ENCODE measurements at regions not wholly inside any gene's neighbourhood (a gene's known extent, or its start where the extent isn't known, plus 50 kb on each side); places are given as distances from the start of the nearest gene placed in this dataset.

GRCh38 chr1:218748071-218748470, 402.9 kb downstream of the TGFB2 start:
- H3K4me3 Mint-ChIP-seq, result no peak overlapping the region
- no peaks in the 10 kb centered on the region for H3K4me1 Mint-ChIP-seq
- H3K27me3 Mint-ChIP-seq (ENCODE audit: low read depth, poor library complexity), result peaks cover 1% of the 10 kb centered on the region
- peaks cover 69% of the 10 kb centered on the region for H3K9me3 Mint-ChIP-seq
- no peak for DNase-seq
- no peak overlapping the region for H3K27ac Mint-ChIP-seq
- no peak for TF ChIP-seq CTCF (IDR thresholded peaks at IDR 0.05)
- H3K36me3 Mint-ChIP-seq (ENCODE audit: low read depth), result peaks cover 14% of the 10 kb centered on the region

DNA sequence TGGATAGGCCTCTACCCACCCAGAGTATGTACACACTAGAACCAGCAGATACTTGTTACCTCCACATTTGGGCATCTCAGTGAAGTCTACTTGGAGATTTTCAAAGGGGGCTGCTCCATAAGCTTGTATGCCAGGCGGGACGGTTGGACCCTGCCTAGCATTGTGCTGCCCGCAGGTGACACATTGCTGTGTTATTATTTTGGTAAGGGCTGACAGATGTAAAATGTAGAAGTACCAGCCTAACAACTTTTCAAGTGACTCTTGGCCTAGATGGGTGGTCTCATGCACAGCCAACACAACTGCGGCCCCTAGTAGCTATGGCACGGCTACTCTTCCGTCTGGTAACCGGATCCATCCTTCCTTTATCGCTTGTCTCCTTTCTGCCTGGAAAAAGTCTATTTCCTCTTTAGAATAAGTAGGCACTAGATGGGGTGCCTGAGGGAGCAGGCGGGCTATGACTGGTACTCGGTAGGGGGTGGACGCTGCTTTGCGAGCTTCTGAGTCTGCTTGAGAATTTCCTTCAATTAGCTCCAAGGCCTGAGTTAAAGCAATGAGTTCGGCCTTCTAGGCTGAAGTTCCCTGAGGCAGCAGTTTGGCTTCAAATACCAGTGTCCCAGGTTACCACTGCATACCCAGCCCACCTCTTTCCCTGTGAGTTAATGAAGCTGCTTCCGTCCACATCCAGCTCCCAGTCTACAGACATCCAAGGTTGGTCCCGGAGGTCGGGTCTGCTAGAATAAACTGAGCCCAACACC, 405.3 kb downstream of the TGFB2 start:
- H3K36me3 Mint-ChIP-seq (ENCODE audit: low read depth), result no peaks in the 10 kb centered on the region
- H3K27me3 Mint-ChIP-seq (ENCODE audit: low read depth, poor library complexity), result no peaks in the 10 kb centered on the region
- no peaks in the 10 kb centered on the region for H3K4me1 Mint-ChIP-seq

GRCh38 chr1:218751208-218751948, 406.2 kb downstream of the TGFB2 start:
- TF ChIP-seq CTCF (IDR thresholded peaks at IDR 0.05), result no peak

More for the DNA sequence above, 405.3 kb downstream of the TGFB2 start:
- Mint-ChIP-seq H3K9me3 (peaks cover 49% of the 10 kb centered on the region), H3K27ac (no peak overlapping the region), H3K4me3 (no peak overlapping the region)
- TF ChIP-seq CTCF (IDR thresholded peaks at IDR 0.05), result no peak
- DNase-seq, result no peak

DNA sequence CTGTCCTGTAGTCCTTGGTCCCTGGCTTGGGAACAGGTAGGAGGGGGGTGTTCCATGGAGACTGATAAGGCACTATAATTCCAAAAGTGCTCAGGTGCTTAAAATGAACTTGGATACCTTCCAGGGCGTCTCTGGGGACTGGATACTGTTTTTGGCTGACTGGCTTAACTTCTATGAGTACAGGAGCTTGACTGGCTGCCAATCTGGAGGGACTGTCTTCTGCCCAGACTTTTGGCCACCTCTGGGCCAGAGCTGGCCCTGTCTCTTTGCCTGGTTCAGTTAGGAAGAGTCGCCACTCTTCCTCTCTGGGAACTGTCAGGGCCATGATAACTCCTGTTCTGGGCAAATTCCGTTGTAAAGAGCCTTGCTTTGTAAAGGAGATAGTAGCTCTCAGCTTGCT, 407.0 kb downstream of the TGFB2 start:
- DNase-seq, result no peak
- Mint-ChIP-seq H3K9me3 (peaks cover 33% of the 10 kb centered on the region), H3K27me3 (ENCODE audit: low read depth, poor library complexity) (no peaks in the 10 kb centered on the region), H3K36me3 (ENCODE audit: low read depth) (no peaks in the 10 kb centered on the region), H3K4me3 (no peak overlapping the region), H3K4me1 (no peaks in the 10 kb centered on the region), H3K27ac (no peak overlapping the region)
- TF ChIP-seq CTCF (IDR thresholded peaks at IDR 0.05), result no peak

More at GRCh38 chr1:218751208-218751948, 406.2 kb downstream of the TGFB2 start:
- no peak for DNase-seq
- Mint-ChIP-seq H3K4me1 (no peaks in the 10 kb centered on the region), H3K4me3 (no peak overlapping the region), H3K27ac (no peak overlapping the region), H3K27me3 (ENCODE audit: low read depth, poor library complexity) (no peaks in the 10 kb centered on the region), H3K9me3 (peaks cover 39% of the 10 kb centered on the region), H3K36me3 (ENCODE audit: low read depth) (no peaks in the 10 kb centered on the region)

DNA sequence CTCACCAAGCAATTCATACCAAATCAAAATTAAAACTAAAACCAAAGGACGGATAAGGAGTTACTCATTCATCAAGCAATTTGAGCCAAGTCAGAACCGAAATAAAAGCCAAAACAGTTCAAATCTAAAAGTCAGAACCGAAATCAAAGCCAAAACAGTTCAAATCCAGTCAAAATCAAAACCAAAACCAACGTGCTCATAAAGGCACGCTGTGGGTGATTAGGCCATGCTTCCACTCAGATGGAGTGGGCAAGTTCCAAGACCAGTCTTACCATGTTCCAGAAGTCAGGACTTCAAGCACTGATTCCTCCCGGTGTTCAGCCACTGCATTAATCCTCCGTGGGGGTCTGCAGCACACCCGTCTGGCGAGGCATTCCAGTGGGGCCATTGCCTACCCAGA, 409.3 kb downstream of the TGFB2 start:
- DNase-seq, result no peak
- no peak for TF ChIP-seq CTCF (IDR thresholded peaks at IDR 0.05)
- peaks cover 10% of the 10 kb centered on the region for H3K9me3 Mint-ChIP-seq
- H3K27me3 Mint-ChIP-seq (ENCODE audit: low read depth, poor library complexity), result peaks cover 10% of the 10 kb centered on the region
- H3K4me1 Mint-ChIP-seq, result no peaks in the 10 kb centered on the region
- no peaks in the 10 kb centered on the region for H3K36me3 Mint-ChIP-seq (ENCODE audit: low read depth)
- H3K4me3 Mint-ChIP-seq, result no peak overlapping the region
- H3K27ac Mint-ChIP-seq, result no peak overlapping the region
